Peyer's patch (tissue), 4 donors: ENCODE measurements at regions not wholly inside any gene's neighbourhood (a gene's known extent, or its start where the extent isn't known, plus 50 kb on each side); places are given as distances from the start of the nearest gene placed in this dataset.

Source experiments
- DNase-seq, 3 donors: peaks; one replicate each; pipeline ENCODE4 v3.0.0-alpha.2; 2017 to 2019
- H3K27ac ChIP-seq, 4 donors: fragments of 200-600 bp; sonication (generic); one replicate each; pipeline ENCODE4 v1.5.1; 2016 to 2019
- H3K27me3 ChIP-seq, 2 donors: fragments of 200-600 bp; sonication (generic); one replicate each; pipeline ENCODE4 v1.5.1; 2019
- H3K36me3 ChIP-seq, 3 donors: fragments of 200-600 bp; sonication (generic); one replicate each; pipeline ENCODE4 v1.5.1; 2016 to 2019
- H3K4me1 ChIP-seq, 4 donors: fragments of 200-600 bp; sonication (generic); one replicate each; pipeline ENCODE4 v1.5.1; 2016 to 2019
- H3K4me3 ChIP-seq, 4 donors: fragments of 200-600 bp; sonication (generic); 1 replicate in 3 of 4; 2 replicates in 1 of 4; pipeline ENCODE4 v1.5.1; 2016 to 2019; ENCODE audit warnings: mild to moderate bottlenecking in 1 of 4
- H3K9me3 ChIP-seq, 4 donors: fragments of 200-600 bp; sonication (generic); one replicate each; pipeline ENCODE4 v1.5.1; 2016 to 2019; ENCODE audit warnings: mild to moderate bottlenecking in 1 of 4
- CTCF ChIP-seq, 6 experiments: fragments of 450-650 bp in 4 of 6; fragments of 200-600 bp in 2 of 6; sonication (generic) in 1 of 6; IDR thresholded peaks; one replicate each; pipeline ENCODE4 v1.5.1; 2017 to 2019; ENCODE audit warnings: antibody characterized with exemption in 6 of 6, mild to moderate bottlenecking in 3 of 6, moderate library complexity in 1 of 6
- POLR2A ChIP-seq, 2 donors: fragments of 450-650 bp; IDR thresholded peaks; one replicate each; pipeline ENCODE4 v1.5.1; 2017; ENCODE audit warnings: antibody characterized with exemption in 2 of 2, mild to moderate bottlenecking in 2 of 2, moderate library complexity in 2 of 2

DNA sequence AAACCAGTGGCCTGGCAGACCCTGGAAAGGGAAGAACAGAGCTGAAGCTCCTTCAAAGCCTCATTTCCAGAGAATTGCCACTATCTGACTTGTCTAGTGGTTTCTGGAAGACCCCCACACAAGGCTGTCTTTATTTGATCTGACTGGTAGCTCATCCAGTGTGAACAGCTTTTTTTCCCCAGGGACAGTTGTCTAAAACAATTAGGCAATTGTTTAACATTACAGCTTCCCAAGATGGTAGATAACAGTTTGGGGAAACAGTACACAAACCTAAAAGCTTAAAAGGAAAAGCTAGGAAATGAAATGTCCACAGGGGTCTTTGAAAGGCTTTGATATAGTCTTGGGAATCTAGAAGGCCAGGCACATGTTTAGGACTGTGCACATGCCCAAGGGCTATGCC is 203.4 kb upstream of the CTBP2 start:
- Histone ChIP-seq H3K4me1 (no peaks in the 10 kb centered on the region), H3K27me3 (no peaks in the 10 kb centered on the region), H3K4me3 (no peak overlapping the region), H3K9me3 (no peaks in the 10 kb centered on the region), H3K36me3 (no peaks in the 10 kb centered on the region), H3K27ac (no peak overlapping the region)
- TF ChIP-seq POLR2A (IDR thresholded peaks at IDR 0.05): no peak
- no peak for TF ChIP-seq CTCF (IDR thresholded peaks at IDR 0.05)
- no peak for DNase-seq

DNA sequence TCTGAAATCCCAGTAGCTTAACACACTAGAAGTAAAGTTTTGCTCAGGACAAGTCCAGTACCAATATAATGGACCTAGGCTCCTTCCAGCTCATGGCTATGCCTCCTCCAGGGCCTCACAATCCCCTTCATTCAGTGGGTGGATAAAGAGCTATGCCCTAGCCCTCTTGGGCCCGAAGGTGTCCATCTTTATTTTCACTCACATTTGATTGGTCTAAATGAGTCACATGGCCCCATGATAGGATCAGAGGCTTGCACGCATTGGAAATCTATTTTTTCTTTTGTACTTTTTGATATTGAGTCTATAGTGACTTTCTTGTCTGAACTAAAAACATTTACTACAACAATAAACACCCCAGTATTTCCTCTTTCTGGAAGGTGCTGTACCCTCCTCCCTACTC is 202.6 kb upstream of the CTBP2 start:
- DNase-seq: no peak
- H3K4me1 ChIP-seq: no peaks in the 10 kb centered on the region
- H3K27me3 ChIP-seq: no peaks in the 10 kb centered on the region
- H3K27ac ChIP-seq: no peak overlapping the region
- H3K9me3 ChIP-seq: no peaks in the 10 kb centered on the region
- TF ChIP-seq POLR2A (IDR thresholded peaks at IDR 0.05) (no peak), CTCF (IDR thresholded peaks at IDR 0.05) (no peak)
- no peaks in the 10 kb centered on the region for H3K36me3 ChIP-seq
- no peak overlapping the region for H3K4me3 ChIP-seq

DNA sequence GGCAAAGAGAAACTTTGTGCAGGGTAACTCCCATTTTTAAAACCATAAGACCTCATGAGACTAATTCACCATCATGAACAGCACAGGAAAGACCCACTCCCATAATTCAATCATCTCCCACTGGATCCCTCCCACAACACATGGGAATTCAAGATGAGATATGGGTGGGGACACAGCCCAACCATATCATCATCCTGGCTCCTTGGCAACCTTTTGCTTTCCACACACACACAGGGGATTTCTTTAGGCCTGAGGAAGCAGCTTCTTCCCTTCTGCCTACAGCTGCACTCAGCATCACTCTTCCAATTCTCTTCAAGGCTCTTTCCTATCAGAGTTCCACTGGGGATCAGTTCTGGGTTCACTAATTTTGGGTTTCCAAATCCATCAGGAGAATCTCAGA is 199.0 kb upstream of the CTBP2 start:
- H3K4me1 ChIP-seq: no peaks in the 10 kb centered on the region
- no peak overlapping the region for H3K4me3 ChIP-seq
- no peaks in the 10 kb centered on the region for H3K36me3 ChIP-seq
- no peak overlapping the region for H3K27ac ChIP-seq
- TF ChIP-seq CTCF (IDR thresholded peaks at IDR 0.05): no peak
- no peak for TF ChIP-seq POLR2A (IDR thresholded peaks at IDR 0.05)
- no peaks in the 10 kb centered on the region for H3K9me3 ChIP-seq
- H3K27me3 ChIP-seq: no peaks in the 10 kb centered on the region
- no peak for DNase-seq

DNA sequence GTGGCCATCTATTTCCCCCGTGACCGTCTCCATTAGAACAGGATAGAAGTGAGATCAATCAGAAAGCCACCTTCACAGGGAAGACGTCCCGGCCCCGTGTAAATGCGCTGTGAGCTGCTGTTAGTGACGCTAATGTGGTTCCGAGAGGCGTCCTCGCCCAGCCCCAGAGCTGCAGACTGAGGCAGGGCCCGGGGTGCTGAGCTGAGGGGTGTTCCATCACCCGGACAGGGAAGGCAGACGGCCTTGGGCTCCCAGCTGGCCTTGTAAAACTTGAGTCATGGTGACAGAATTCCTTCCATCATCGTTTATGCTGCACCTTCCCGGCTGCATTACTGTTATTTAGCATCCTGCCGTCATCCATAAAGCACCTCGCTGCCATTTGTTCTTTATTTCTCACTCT is 195.3 kb upstream of the CTBP2 start:
- no peak for DNase-seq
- TF ChIP-seq POLR2A (IDR thresholded peaks at IDR 0.05): no peak
- no peak for TF ChIP-seq CTCF (IDR thresholded peaks at IDR 0.05)
- Histone ChIP-seq H3K4me1 (no peaks in the 10 kb centered on the region), H3K9me3 (no peaks in the 10 kb centered on the region), H3K27me3 (no peaks in the 10 kb centered on the region), H3K36me3 (no peaks in the 10 kb centered on the region), H3K27ac (no peak overlapping the region), H3K4me3 (no peak overlapping the region)

DNA sequence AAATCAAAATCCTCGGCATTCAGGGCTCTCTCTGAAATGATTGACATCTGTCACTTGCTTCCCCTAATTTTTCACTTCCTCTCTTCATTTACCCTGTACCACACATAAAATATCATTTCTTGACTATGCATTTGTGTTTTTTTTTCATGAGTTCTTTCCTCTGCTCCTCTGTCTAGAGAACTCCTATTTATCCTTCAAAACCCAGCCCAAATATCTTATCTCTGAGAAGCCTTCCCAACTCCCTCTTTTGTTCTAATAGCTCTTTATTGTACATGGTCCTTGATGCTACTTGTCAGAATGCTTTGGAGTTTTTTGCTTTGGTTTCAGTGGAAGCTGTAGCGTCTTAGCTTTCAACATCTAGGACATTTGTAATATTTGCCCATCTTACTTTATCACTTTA is 190.2 kb upstream of the CTBP2 start:
- Histone ChIP-seq H3K4me1 (no peaks in the 10 kb centered on the region), H3K4me3 (no peak overlapping the region), H3K27me3 (no peaks in the 10 kb centered on the region), H3K27ac (no peak overlapping the region), H3K36me3 (no peaks in the 10 kb centered on the region), H3K9me3 (no peaks in the 10 kb centered on the region)
- DNase-seq: no peak
- TF ChIP-seq POLR2A (IDR thresholded peaks at IDR 0.05) (no peak), CTCF (IDR thresholded peaks at IDR 0.05) (no peak)

DNA sequence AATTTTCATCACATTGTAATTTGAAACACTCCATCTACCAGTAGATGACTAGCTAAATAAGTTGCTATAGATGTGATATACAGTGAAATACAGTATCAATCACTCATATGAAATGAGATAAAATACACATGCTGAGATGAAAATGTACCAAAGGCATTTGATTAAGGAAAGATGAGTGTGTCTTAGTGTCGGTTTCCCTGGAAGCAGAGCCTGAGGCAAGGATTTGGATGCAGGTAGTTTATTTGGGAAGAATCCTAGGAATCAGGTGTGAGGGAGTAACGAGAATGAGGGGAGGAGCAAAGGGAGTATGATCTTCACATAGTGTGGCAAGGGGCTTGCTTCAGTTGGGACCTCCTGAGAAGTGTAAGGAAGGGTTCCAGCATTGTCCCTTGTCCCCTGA is 188.2 kb upstream of the CTBP2 start:
- no peaks in the 10 kb centered on the region for H3K4me1 ChIP-seq
- H3K4me3 ChIP-seq: no peak overlapping the region
- no peaks in the 10 kb centered on the region for H3K36me3 ChIP-seq
- H3K27me3 ChIP-seq: no peaks in the 10 kb centered on the region
- H3K27ac ChIP-seq: no peak overlapping the region
- no peak for TF ChIP-seq POLR2A (IDR thresholded peaks at IDR 0.05)
- no peak for TF ChIP-seq CTCF (IDR thresholded peaks at IDR 0.05)
- no peak for DNase-seq
- H3K9me3 ChIP-seq: no peaks in the 10 kb centered on the region
